ENCODE measurements at regions not wholly inside any gene's neighbourhood (a gene's known extent, or its start where the extent isn't known, plus 50 kb on each side); places are given as distances from the start of the nearest gene placed in this dataset.

GRCh38 chr1:224873434-224874369, 55.8 kb upstream of the DNAH14 start:
- TF ChIP-seq POLR2A (IDR thresholded peaks at IDR 0.05; ENCODE audit: low read depth, low read length) (no peak), POLR2AphosphoS5 (IDR thresholded peaks at IDR 0.05; ENCODE audit: low read depth, low read length) (no peak), TAF1 (IDR thresholded peaks at IDR 0.05; ENCODE audit: borderline replicate concordance, low read depth, low read length) (no peak)
